ENCODE measurements at regions not wholly inside any gene's neighbourhood (a gene's known extent, or its start where the extent isn't known, plus 50 kb on each side); places are given as distances from the start of the nearest gene placed in this dataset.

- TF ChIP-seq CTCF (conservative IDR thresholded peaks at IDR 0.05; ENCODE audit: low read depth, low read length) (no peak), POLR2A (IDR thresholded peaks at IDR 0.05; ENCODE audit: low read depth, low read length) (no peak), RAD21 (IDR thresholded peaks at IDR 0.05; ENCODE audit: low read length) (no peak), CEBPB (IDR thresholded peaks at IDR 0.05; ENCODE audit: low read depth, low read length) (no peak)
Observed at GRCh38 chr3:72185549-72186399, 400.8 kb upstream of the PROK2 start.

All from IMR-90 (cell line).